ENCODE measurements at regions not wholly inside any gene's neighbourhood (a gene's known extent, or its start where the extent isn't known, plus 50 kb on each side); places are given as distances from the start of the nearest gene placed in this dataset.

DNA sequence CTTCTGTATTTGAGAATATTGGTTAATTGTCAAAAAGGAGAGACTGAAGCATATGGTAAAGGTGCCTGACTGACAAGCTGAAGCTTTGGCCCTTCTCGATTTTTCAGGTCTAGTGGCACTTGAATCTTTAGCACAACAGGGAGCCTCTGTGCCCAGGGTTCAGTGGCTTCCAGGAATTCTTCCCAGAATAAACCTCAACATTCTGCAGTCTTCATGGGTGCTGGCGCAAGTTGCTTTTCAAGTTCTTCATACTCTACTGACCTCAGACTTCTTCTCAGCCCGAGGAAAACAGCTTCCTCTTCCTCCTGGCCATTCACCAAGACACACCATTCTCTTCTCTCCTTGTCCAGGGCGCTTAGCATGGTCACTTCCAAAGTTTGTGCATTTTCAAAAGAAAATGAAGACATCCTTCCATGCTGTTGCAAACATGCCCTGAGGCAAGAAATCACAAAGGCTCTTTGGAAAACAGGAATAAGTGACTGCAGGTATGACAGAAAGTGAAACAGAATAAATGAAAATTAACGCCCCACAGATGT, 89.9 kb downstream of the MGST1 start:
- ChIA-PET CTCF (interaction anchor here (0.6 kb wide), 1 partner anchor 39 kb away, joined by 3 read pairs; no protein-coding TSS in a partner anchor), POLR2A (no interaction called here)
- Histone ChIP-seq H3K36me3 (ENCODE audit: control insufficient read depth in 2 of 2, insufficient read depth in 1 of 2, low read length in 2 of 2) (no peaks in the 10 kb centered on the region), H3K4me3 (ENCODE audit: low read depth, low read length) (no peak overlapping the region), H3K4me1 (ENCODE audit: control insufficient read depth, insufficient read depth, low read length) (no peaks in the 10 kb centered on the region), H3K9me3 (ENCODE audit: control insufficient read depth, insufficient read depth, low read depth, low read length) (no peaks in the 10 kb centered on the region), H3K27ac (ENCODE audit: extremely low read depth, low read depth, low read length) (no peak overlapping the region)
- TF ChIP-seq, protein P1, sequence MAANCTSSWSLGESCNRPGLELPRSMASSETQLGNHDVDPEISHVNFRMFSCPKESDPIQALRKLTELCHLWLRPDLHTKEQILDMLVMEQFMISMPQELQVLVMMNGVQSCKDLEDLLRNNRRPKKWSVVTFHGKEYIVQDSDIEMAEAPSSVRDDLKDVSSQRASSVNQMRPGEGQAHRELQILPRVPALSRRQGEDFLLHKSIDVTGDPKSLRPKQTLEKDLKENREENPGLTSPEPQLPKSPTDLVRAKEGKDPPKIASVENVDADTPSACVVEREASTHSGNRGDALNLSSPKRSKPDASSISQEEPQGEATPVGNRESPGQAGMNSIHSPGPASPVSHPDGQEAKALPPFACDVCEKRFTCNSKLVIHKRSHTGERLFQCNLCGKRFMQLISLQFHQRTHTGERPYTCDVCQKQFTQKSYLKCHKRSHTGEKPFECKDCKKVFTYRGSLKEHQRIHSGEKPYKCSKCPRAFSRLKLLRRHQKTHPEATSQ (tag by site-specific recombination; IDR thresholded peaks at IDR 0.05): no peak
- TF ChIP-seq, protein P2, sequence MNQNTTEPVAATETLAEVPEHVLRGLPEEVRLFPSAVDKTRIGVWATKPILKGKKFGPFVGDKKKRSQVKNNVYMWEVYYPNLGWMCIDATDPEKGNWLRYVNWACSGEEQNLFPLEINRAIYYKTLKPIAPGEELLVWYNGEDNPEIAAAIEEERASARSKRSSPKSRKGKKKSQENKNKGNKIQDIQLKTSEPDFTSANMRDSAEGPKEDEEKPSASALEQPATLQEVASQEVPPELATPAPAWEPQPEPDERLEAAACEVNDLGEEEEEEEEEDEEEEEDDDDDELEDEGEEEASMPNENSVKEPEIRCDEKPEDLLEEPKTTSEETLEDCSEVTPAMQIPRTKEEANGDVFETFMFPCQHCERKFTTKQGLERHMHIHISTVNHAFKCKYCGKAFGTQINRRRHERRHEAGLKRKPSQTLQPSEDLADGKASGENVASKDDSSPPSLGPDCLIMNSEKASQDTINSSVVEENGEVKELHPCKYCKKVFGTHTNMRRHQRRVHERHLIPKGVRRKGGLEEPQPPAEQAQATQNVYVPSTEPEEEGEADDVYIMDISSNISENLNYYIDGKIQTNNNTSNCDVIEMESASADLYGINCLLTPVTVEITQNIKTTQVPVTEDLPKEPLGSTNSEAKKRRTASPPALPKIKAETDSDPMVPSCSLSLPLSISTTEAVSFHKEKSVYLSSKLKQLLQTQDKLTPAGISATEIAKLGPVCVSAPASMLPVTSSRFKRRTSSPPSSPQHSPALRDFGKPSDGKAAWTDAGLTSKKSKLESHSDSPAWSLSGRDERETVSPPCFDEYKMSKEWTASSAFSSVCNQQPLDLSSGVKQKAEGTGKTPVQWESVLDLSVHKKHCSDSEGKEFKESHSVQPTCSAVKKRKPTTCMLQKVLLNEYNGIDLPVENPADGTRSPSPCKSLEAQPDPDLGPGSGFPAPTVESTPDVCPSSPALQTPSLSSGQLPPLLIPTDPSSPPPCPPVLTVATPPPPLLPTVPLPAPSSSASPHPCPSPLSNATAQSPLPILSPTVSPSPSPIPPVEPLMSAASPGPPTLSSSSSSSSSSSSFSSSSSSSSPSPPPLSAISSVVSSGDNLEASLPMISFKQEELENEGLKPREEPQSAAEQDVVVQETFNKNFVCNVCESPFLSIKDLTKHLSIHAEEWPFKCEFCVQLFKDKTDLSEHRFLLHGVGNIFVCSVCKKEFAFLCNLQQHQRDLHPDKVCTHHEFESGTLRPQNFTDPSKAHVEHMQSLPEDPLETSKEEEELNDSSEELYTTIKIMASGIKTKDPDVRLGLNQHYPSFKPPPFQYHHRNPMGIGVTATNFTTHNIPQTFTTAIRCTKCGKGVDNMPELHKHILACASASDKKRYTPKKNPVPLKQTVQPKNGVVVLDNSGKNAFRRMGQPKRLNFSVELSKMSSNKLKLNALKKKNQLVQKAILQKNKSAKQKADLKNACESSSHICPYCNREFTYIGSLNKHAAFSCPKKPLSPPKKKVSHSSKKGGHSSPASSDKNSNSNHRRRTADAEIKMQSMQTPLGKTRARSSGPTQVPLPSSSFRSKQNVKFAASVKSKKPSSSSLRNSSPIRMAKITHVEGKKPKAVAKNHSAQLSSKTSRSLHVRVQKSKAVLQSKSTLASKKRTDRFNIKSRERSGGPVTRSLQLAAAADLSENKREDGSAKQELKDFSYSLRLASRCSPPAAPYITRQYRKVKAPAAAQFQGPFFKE (tag by site-specific recombination; IDR thresholded peaks at IDR 0.05; ENCODE audit: borderline replicate concordance): no peak
- no peak for TF ChIP-seq ZNF350 (tag by site-specific recombination; IDR thresholded peaks at IDR 0.05)
- TF ChIP-seq, protein P3, sequence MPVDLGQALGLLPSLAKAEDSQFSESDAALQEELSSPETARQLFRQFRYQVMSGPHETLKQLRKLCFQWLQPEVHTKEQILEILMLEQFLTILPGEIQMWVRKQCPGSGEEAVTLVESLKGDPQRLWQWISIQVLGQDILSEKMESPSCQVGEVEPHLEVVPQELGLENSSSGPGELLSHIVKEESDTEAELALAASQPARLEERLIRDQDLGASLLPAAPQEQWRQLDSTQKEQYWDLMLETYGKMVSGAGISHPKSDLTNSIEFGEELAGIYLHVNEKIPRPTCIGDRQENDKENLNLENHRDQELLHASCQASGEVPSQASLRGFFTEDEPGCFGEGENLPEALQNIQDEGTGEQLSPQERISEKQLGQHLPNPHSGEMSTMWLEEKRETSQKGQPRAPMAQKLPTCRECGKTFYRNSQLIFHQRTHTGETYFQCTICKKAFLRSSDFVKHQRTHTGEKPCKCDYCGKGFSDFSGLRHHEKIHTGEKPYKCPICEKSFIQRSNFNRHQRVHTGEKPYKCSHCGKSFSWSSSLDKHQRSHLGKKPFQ (tag by site-specific recombination; IDR thresholded peaks at IDR 0.05): no peak
- no peak for TF ChIP-seq ZNF302 (tag by site-specific recombination; IDR thresholded peaks at IDR 0.05; ENCODE audit: low read depth)
- TF ChIP-seq, protein P4, sequence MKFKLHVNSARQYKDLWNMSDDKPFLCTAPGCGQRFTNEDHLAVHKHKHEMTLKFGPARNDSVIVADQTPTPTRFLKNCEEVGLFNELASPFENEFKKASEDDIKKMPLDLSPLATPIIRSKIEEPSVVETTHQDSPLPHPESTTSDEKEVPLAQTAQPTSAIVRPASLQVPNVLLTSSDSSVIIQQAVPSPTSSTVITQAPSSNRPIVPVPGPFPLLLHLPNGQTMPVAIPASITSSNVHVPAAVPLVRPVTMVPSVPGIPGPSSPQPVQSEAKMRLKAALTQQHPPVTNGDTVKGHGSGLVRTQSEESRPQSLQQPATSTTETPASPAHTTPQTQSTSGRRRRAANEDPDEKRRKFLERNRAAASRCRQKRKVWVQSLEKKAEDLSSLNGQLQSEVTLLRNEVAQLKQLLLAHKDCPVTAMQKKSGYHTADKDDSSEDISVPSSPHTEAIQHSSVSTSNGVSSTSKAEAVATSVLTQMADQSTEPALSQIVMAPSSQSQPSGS (tag by site-specific recombination; IDR thresholded peaks at IDR 0.05; ENCODE audit: low read depth): no peak

DNA sequence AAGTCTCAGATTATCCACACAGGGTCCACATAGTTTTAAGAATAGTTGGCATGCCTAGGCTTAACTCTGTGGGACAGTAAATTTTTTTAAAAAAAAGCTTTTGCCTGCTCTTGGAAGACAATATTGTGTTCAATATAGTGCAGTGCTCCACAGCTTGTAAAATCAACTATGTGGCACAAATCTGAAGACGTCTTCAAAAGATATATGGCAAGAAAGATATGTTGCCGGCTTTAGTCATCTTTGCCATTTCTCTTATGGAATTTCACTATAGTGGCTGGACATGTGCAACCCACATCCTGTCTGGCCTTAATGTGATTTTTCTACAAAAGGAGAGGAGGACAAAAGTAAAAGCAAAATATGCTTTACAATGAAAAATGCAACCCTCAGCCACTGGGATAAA, 90.5 kb downstream of the MGST1 start:
- ChIA-PET CTCF (interaction anchor here (0.6 kb wide), 1 partner anchor 38 kb away, joined by 3 read pairs; no protein-coding TSS in a partner anchor), POLR2A (no interaction called here)
- Histone ChIP-seq H3K9me3 (ENCODE audit: control insufficient read depth, insufficient read depth, low read depth, low read length) (no peaks in the 10 kb centered on the region), H3K4me3 (ENCODE audit: low read depth, low read length) (no peak overlapping the region), H3K27ac (ENCODE audit: extremely low read depth, low read depth, low read length) (no peak overlapping the region), H3K36me3 (ENCODE audit: control insufficient read depth in 2 of 2, insufficient read depth in 1 of 2, low read length in 2 of 2) (no peaks in the 10 kb centered on the region), H3K4me1 (ENCODE audit: control insufficient read depth, insufficient read depth, low read length) (no peaks in the 10 kb centered on the region)
- TF ChIP-seq ZNF169 (tag by site-specific recombination; IDR thresholded peaks at IDR 0.05) (no peak), ZFHX2 (tag by site-specific recombination; conservative IDR thresholded peaks at IDR 0.05) (no peak), TCF7L2 (IDR thresholded peaks at IDR 0.05; ENCODE audit: borderline replicate concordance, low read depth, low read length) (no peak), ZNF416 (tag by site-specific recombination; IDR thresholded peaks at IDR 0.05) (no peak), GLI2 (tag by site-specific recombination; IDR thresholded peaks at IDR 0.05; ENCODE audit: borderline replicate concordance, low read depth) (no peak), HOXC10 (CRISPR knock-in tag; IDR thresholded peaks at IDR 0.05) (no peak), ZNF121 (tag by site-specific recombination; IDR thresholded peaks at IDR 0.05) (no peak), ZNF626 (tag by site-specific recombination; IDR thresholded peaks at IDR 0.05) (no peak)
- TF ChIP-seq, protein P5, sequence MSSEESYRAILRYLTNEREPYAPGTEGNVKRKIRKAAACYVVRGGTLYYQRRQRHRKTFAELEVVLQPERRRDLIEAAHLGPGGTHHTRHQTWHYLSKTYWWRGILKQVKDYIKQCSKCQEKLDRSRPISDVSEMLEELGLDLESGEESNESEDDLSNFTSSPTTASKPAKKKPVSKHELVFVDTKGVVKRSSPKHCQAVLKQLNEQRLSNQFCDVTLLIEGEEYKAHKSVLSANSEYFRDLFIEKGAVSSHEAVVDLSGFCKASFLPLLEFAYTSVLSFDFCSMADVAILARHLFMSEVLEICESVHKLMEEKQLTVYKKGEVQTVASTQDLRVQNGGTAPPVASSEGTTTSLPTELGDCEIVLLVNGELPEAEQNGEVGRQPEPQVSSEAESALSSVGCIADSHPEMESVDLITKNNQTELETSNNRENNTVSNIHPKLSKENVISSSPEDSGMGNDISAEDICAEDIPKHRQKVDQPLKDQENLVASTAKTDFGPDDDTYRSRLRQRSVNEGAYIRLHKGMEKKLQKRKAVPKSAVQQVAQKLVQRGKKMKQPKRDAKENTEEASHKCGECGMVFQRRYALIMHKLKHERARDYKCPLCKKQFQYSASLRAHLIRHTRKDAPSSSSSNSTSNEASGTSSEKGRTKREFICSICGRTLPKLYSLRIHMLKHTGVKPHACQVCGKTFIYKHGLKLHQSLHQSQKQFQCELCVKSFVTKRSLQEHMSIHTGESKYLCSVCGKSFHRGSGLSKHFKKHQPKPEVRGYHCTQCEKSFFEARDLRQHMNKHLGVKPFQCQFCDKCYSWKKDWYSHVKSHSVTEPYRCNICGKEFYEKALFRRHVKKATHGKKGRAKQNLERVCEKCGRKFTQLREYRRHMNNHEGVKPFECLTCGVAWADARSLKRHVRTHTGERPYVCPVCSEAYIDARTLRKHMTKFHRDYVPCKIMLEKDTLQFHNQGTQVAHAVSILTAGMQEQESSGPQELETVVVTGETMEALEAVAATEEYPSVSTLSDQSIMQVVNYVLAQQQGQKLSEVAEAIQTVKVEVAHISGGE (tag by site-specific recombination; conservative IDR thresholded peaks at IDR 0.05; ENCODE audit: low read depth): no peak
- TF ChIP-seq, protein P6, sequence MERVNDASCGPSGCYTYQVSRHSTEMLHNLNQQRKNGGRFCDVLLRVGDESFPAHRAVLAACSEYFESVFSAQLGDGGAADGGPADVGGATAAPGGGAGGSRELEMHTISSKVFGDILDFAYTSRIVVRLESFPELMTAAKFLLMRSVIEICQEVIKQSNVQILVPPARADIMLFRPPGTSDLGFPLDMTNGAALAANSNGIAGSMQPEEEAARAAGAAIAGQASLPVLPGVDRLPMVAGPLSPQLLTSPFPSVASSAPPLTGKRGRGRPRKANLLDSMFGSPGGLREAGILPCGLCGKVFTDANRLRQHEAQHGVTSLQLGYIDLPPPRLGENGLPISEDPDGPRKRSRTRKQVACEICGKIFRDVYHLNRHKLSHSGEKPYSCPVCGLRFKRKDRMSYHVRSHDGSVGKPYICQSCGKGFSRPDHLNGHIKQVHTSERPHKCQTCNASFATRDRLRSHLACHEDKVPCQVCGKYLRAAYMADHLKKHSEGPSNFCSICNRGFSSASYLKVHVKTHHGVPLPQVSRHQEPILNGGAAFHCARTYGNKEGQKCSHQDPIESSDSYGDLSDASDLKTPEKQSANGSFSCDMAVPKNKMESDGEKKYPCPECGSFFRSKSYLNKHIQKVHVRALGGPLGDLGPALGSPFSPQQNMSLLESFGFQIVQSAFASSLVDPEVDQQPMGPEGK (tag by site-specific recombination; IDR thresholded peaks at IDR 0.05): no peak
